ENCODE measurements at regions not wholly inside any gene's neighbourhood (a gene's known extent, or its start where the extent isn't known, plus 50 kb on each side); places are given as distances from the start of the nearest gene placed in this dataset.

GRCh38 chr13:37410316-37410715 lies 188.3 kb downstream of the POSTN start:
- TF ChIP-seq CTCF (IDR thresholded peaks at IDR 0.05; ENCODE audit: poor library complexity), result no peak
- no peak for TF ChIP-seq EZH2 (IDR thresholded peaks at IDR 0.05; ENCODE audit: borderline replicate concordance)

Measured in hepatocyte (in vitro differentiated cells).